ENCODE measurements at regions not wholly inside any gene's neighbourhood (a gene's known extent, or its start where the extent isn't known, plus 50 kb on each side); places are given as distances from the start of the nearest gene placed in this dataset.

- Histone ChIP-seq H2BK15ac (ENCODE audit: low read length) (no peak overlapping the region), H2BK20ac (ENCODE audit: low read length) (no peak overlapping the region), H3K23me2 (ENCODE audit: low read depth, low read length) (peaks cover 7% of the 10 kb centered on the region; the same call in 1 of the 2 replicates), H3K4me1 (replicated peaks in 1 of 4; ENCODE audit: control insufficient read depth in 3 of 4, insufficient read depth in 4 of 4, low read length in 3 of 4) (peaks cover 2 to 7% (median 3%) of the 10 kb centered on the region in 4 experiments; a peak in 4 of 7 replicates), H4K5ac (ENCODE audit: insufficient read length, low read depth, low read length) (no peak overlapping the region), H2AK5ac (ENCODE audit: low read depth, low read length) (no peak overlapping the region), H2BK5ac (ENCODE audit: low read depth, low read length) (no peak overlapping the region), H3K18ac (ENCODE audit: extremely low read depth, low read length) (peak overlapping the region; percentile 54; the same call in 1 of the 2 replicates), H3K56ac (replicated peaks; ENCODE audit: insufficient read length, low read depth, low read length) (no peak overlapping the region), H4K8ac (ENCODE audit: extremely low read depth, insufficient read depth, low read length) (no peak overlapping the region), H3K36me3 (ENCODE audit: control insufficient read depth in 2 of 4, insufficient read depth in 4 of 4, low read length in 3 of 4) (no peaks in the 10 kb centered on the region), H3K23ac (ENCODE audit: insufficient read length) (no peak overlapping the region), H2AFZ (ENCODE audit: low read length) (peak overlapping the region; percentile 83), H3K9me3 (ENCODE audit: insufficient read depth in 2 of 2, low read depth in 1 of 2, low read length in 1 of 2) (no peaks in the 10 kb centered on the region), H3K79me2 (ENCODE audit: control insufficient read depth in 1 of 2, insufficient read depth in 2 of 2, low read length in 2 of 2) (no peaks in the 10 kb centered on the region), H3K79me1 (ENCODE audit: low read depth, low read length) (no peaks in the 10 kb centered on the region), H3K9ac (replicated peaks in 1 of 4; ENCODE audit: extremely low read depth in 1 of 4, low read depth in 3 of 4, low read length in 3 of 4) (0 out of 7 replicates have a peak overlapping the region, but pooled peaks of 1 of the 4 experiments have one; percentile 60), H3K14ac (ENCODE audit: insufficient read length) (no peak overlapping the region), H3K4ac (replicated peaks; ENCODE audit: insufficient read length, low read depth, low read length) (no peak overlapping the region), H3K4me3 (ENCODE audit: extremely low read depth in 1 of 4, insufficient read depth in 2 of 4, low read depth in 3 of 4, low read length in 4 of 4) (peak overlapping the region; percentile 51 to 79 (median 59)), H4K91ac (replicated peaks; ENCODE audit: insufficient read length, low read length) (no peak overlapping the region), H2BK12ac (ENCODE audit: low read depth, low read length) (no peak overlapping the region), H3K4me2 (ENCODE audit: insufficient read depth in 1 of 2, low read depth in 2 of 2, low read length in 2 of 2) (peak overlapping the region; percentile 75 to 84), H3K27me3 (replicated peaks in 1 of 4; ENCODE audit: control insufficient read depth in 3 of 4, extremely low read depth in 1 of 4, insufficient read depth in 3 of 4, low read length in 3 of 4) (peaks cover 3 to 23% (median 16%) of the 10 kb centered on the region in 4 experiments), H2BK120ac (replicated peaks; ENCODE audit: low read depth, low read length) (no peak overlapping the region), H3K27ac (ENCODE audit: low read depth, low read length) (no peak overlapping the region), H4K20me1 (replicated peaks in 1 of 2; ENCODE audit: control insufficient read depth in 1 of 2, insufficient read depth in 2 of 2, low read length in 2 of 2) (no peaks in the 10 kb centered on the region)
- DNase-seq (ENCODE audit: low read depth in 1 of 2, low spot score in 2 of 2): no peak
- WGBS, 2 experiments (ENCODE audit: extremely low coverage in 1 of 2, insufficient coverage in 1 of 2, insufficient read length in 1 of 2, insufficient replicate concordance in 2 of 2, low coverage in 1 of 2, low lambda C conversion rate in 2 of 2, missing lambda C conversion rate in 1 of 2): 44% methylated on average over 4 of the region's 4 CpGs; no CpG with 5 or more reads in 1 of the 2 experiments
- ChIA-PET POLR2A (ENCODE audit: partially characterized antibody) (interaction anchor here (0.9 to 1.3 kb wide), 2 partner anchors 14 to 114 kb away, joined by 3 read pairs; no protein-coding TSS in a partner anchor), CTCF (ENCODE audit: partially characterized antibody) (interaction anchor here (1.2 kb wide), 1 partner anchor 91 kb away, joined by 3 read pairs; no protein-coding TSS in a partner anchor)
- FAIRE-seq: no peak
- TF ChIP-seq TBP (IDR thresholded peaks at IDR 0.05; ENCODE audit: low read depth, low read length) (no peak), FOSL1 (IDR thresholded peaks at IDR 0.05; ENCODE audit: insufficient read depth, low read depth, low read length) (no peak), ASH2L (IDR thresholded peaks at IDR 0.05; ENCODE audit: low read length) (no peak), NRF1 (IDR thresholded peaks at IDR 0.05; ENCODE audit: low read depth, low read length) (no peak), SIN3A (conservative IDR thresholded peaks at IDR 0.05 in 1 of 2, IDR thresholded peaks at IDR 0.05 in 1 of 2; ENCODE audit: low read depth in 1 of 2, low read length in 2 of 2) (no peak), TCF12 (IDR thresholded peaks at IDR 0.05; ENCODE audit: low read depth, low read length) (no peak), CHD1 (IDR thresholded peaks at IDR 0.05; ENCODE audit: low read depth, low read length) (no peak), JUN (IDR thresholded peaks at IDR 0.05; ENCODE audit: low read depth, low read length) (no peak), POU5F1 (IDR thresholded peaks at IDR 0.05; ENCODE audit: low read depth, low read length) (no peak), CEBPB (IDR thresholded peaks at IDR 0.05; ENCODE audit: low read depth, low read length) (no peak), POLR2A (IDR thresholded peaks at IDR 0.05; ENCODE audit: control extremely low read depth in 1 of 2, low read depth in 2 of 2, low read length in 2 of 2) (no peak), EGR1 (IDR thresholded peaks at IDR 0.05; ENCODE audit: borderline replicate concordance, low read depth, low read length) (no peak), KDM5A (IDR thresholded peaks at IDR 0.05; ENCODE audit: low read length) (no peak)
Observed at GRCh38 chr2:64768491-64769005, 114.8 kb upstream of the SERTAD2 start.

Measured in H1 (cell line).